ENCODE measurements at regions not wholly inside any gene's neighbourhood (a gene's known extent, or its start where the extent isn't known, plus 50 kb on each side); places are given as distances from the start of the nearest gene placed in this dataset.

DNA sequence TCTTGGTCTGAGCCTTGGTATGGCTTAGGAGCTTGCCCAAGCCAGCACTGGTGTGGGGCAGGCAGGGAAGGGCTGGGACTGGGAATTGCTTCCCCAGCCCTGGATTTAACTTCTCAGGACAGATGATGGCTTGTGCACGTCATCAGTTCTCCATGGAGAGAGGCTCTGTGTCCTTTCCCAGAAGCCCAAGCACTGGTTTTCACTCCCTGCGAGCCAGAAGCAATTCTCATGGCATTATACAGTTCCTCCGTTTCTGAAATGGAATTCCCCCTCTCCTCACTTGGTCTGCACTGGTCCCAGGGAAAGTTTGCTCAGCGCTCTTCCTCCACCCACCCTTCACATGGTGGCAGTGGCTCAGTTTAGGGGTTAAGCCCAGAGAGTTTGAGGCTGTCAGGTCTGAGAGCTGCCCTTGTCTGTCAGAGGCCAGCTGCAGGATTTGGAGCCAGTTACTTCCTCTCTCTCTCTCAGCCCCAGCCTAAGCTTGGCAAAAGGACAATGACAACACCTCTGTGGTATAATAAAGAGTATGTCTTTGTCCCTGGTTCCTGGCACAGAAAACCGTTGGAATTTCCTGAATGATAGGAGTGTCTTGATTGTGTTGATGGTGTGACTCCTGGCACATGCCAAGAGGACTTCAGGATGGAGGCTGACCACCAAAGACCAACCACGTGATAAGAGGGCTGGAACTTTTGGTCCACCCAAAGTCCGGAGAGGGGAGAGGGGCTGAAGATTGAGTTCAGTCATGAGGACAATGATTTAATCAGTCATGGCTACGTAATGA, 219.6 kb upstream of the TNRC6C start:
- H3K27ac ChIP-seq (ENCODE audit: insufficient read depth, low read depth, low read length, poor library complexity, severe bottlenecking), result no peak overlapping the region
- no peaks in the 10 kb centered on the region for H3K27me3 ChIP-seq (ENCODE audit: control insufficient read depth, insufficient read depth, low read length, poor library complexity, severe bottlenecking)
- H3K36me3 ChIP-seq (ENCODE audit: control insufficient read depth, insufficient read depth, low read length), result no peaks in the 10 kb centered on the region
- 80% methylated on average over 8 of the region's 8 CpGs for whole genome bisulfite sequencing, 2 experiments
- no peak overlapping the region for H3K4me3 ChIP-seq (ENCODE audit: insufficient read depth, low read depth, low read length)
- no peaks in the 10 kb centered on the region for H3K9me3 ChIP-seq (ENCODE audit: control insufficient read depth, low read length)
- H3K4me1 ChIP-seq (ENCODE audit: control insufficient read depth, insufficient read depth, low read length), result peaks cover 58% of the 10 kb centered on the region

DNA sequence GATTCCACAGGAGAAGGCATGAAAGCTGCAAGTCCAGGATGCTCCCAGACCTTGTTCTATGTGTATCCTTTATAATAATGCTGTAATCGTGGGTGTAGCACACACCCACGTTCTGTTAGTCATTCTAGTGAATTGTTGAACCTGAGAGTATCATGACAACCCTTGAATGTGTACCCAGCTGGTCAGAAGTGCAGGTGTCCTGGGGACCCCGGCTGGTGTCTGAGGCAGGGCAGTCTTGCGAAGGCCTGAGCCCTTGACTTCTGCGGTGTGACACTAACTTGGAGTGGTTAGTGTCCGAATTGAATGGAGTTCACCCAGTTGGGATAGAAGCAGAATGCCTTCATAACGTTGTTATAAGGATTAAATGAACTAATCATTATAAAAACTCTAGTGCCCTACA, 218.0 kb upstream of the TNRC6C start:
- no peaks in the 10 kb centered on the region for H3K27me3 ChIP-seq (ENCODE audit: control insufficient read depth, insufficient read depth, low read length, poor library complexity, severe bottlenecking)

GRCh38 chr17:77741109-77741508, 217.4 kb upstream of the TNRC6C start:
- Histone ChIP-seq H3K4me3 (ENCODE audit: insufficient read depth, low read depth, low read length) (no peak overlapping the region), H3K36me3 (ENCODE audit: control insufficient read depth, insufficient read depth, low read length) (no peaks in the 10 kb centered on the region), H3K27me3 (ENCODE audit: control insufficient read depth, insufficient read depth, low read length, poor library complexity, severe bottlenecking) (no peaks in the 10 kb centered on the region), H3K27ac (ENCODE audit: insufficient read depth, low read depth, low read length, poor library complexity, severe bottlenecking) (no peak overlapping the region), H3K4me1 (ENCODE audit: control insufficient read depth, insufficient read depth, low read length) (peaks cover 37% of the 10 kb centered on the region), H3K9me3 (ENCODE audit: control insufficient read depth, low read length) (no peaks in the 10 kb centered on the region)
- 68 to 73% methylated on average over 8 of the region's 8 CpGs for WGBS, 2 experiments

More for the DNA sequence above, 218.0 kb upstream of the TNRC6C start:
- 94 to 98% methylated on average over 6 to 7 of the region's 7 CpGs for WGBS, 2 experiments
- peaks cover 43% of the 10 kb centered on the region for H3K4me1 ChIP-seq (ENCODE audit: control insufficient read depth, insufficient read depth, low read length)
- H3K27ac ChIP-seq (ENCODE audit: insufficient read depth, low read depth, low read length, poor library complexity, severe bottlenecking), result no peak overlapping the region
- H3K36me3 ChIP-seq (ENCODE audit: control insufficient read depth, insufficient read depth, low read length), result no peaks in the 10 kb centered on the region
- no peaks in the 10 kb centered on the region for H3K9me3 ChIP-seq (ENCODE audit: control insufficient read depth, low read length)
- H3K4me3 ChIP-seq (ENCODE audit: insufficient read depth, low read depth, low read length), result no peak overlapping the region

GRCh38 chr17:77742579-77742978, 215.9 kb upstream of the TNRC6C start:
- Histone ChIP-seq H3K4me1 (ENCODE audit: control insufficient read depth, insufficient read depth, low read length) (peaks cover 42% of the 10 kb centered on the region), H3K9me3 (ENCODE audit: control insufficient read depth, low read length) (no peaks in the 10 kb centered on the region), H3K27me3 (ENCODE audit: control insufficient read depth, insufficient read depth, low read length, poor library complexity, severe bottlenecking) (no peaks in the 10 kb centered on the region), H3K4me3 (ENCODE audit: insufficient read depth, low read depth, low read length) (no peak overlapping the region), H3K36me3 (ENCODE audit: control insufficient read depth, insufficient read depth, low read length) (no peaks in the 10 kb centered on the region), H3K27ac (ENCODE audit: insufficient read depth, low read depth, low read length, poor library complexity, severe bottlenecking) (no peak overlapping the region)
- WGBS, 2 experiments, result 46 to 50% methylated on average over 8 of the region's 8 CpGs

DNA sequence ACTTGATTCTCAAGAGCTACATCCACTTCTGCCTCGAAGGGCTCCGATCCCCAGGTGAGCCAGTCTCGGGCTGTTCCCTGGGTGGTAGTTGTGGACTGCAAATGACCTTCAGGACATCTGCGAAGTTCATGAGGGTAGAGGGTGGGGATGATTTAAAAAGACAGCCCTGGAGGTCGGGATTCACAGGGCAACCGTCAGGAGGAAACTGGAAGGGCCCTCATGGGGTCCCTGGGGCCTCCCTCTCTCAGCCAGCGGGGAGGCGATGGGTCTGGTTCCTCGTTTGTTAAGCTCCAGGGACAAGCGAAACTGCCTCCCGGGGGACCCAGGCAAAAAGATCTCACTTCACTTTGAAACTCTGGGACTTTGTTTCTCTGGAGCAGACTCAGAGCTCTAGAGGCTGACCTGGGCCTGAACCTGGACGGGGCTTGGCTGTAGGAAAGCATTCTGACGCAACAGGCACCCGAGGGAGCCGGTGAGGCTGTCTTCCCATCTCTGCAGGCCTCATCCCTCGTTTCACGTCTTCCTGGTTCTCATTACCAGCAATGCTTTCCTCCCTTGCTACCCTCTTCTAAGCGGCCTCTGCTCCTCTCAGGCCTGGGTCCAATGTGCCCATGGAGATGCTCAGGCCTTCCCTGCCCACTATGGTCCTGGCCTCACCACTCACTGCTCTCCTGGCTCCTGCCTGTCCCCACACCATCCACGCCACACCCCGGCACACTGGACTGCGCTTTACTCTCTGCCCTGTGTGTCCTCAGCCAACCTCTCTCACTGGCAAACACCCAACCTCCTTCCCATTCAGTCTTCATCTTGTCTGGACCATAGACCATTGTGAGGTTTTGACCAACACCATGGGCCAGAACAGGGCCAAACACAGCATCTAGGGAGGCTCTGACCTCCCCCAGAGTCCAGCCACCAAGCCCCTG, 214.2 kb upstream of the TNRC6C start:
- Histone ChIP-seq H3K27me3 (ENCODE audit: control insufficient read depth, insufficient read depth, low read length, poor library complexity, severe bottlenecking) (no peaks in the 10 kb centered on the region), H3K4me1 (ENCODE audit: control insufficient read depth, insufficient read depth, low read length) (peaks cover 37% of the 10 kb centered on the region), H3K36me3 (ENCODE audit: control insufficient read depth, insufficient read depth, low read length) (no peaks in the 10 kb centered on the region), H3K9me3 (ENCODE audit: control insufficient read depth, low read length) (no peaks in the 10 kb centered on the region), H3K4me3 (ENCODE audit: insufficient read depth, low read depth, low read length) (no peak overlapping the region), H3K27ac (ENCODE audit: insufficient read depth, low read depth, low read length, poor library complexity, severe bottlenecking) (no peak overlapping the region)
- 92 to 93% methylated on average over 21 of the region's 21 CpGs for WGBS, 2 experiments

- H3K27me3 ChIP-seq (ENCODE audit: control insufficient read depth, insufficient read depth, low read length, poor library complexity, severe bottlenecking), result no peaks in the 10 kb centered on the region
- H3K4me1 ChIP-seq (ENCODE audit: control insufficient read depth, insufficient read depth, low read length), result peaks cover 41% of the 10 kb centered on the region
- no peaks in the 10 kb centered on the region for H3K36me3 ChIP-seq (ENCODE audit: control insufficient read depth, insufficient read depth, low read length)
- no peak overlapping the region for H3K27ac ChIP-seq (ENCODE audit: insufficient read depth, low read depth, low read length, poor library complexity, severe bottlenecking)
- H3K4me3 ChIP-seq (ENCODE audit: insufficient read depth, low read depth, low read length), result no peak overlapping the region
- WGBS, 2 experiments, result 70 to 93% methylated on average over 2 of the region's 2 CpGs
- H3K9me3 ChIP-seq (ENCODE audit: control insufficient read depth, low read length), result no peaks in the 10 kb centered on the region
These were observed 212.8 kb upstream of the TNRC6C start for GRCh38 chr17:77745702-77746101.

- Histone ChIP-seq H3K9me3 (ENCODE audit: control insufficient read depth, low read length) (no peaks in the 10 kb centered on the region), H3K27me3 (ENCODE audit: control insufficient read depth, insufficient read depth, low read length, poor library complexity, severe bottlenecking) (no peaks in the 10 kb centered on the region), H3K4me3 (ENCODE audit: insufficient read depth, low read depth, low read length) (no peak overlapping the region), H3K36me3 (ENCODE audit: control insufficient read depth, insufficient read depth, low read length) (no peaks in the 10 kb centered on the region), H3K4me1 (ENCODE audit: control insufficient read depth, insufficient read depth, low read length) (peaks cover 41% of the 10 kb centered on the region), H3K27ac (ENCODE audit: insufficient read depth, low read depth, low read length, poor library complexity, severe bottlenecking) (peak overlapping the region; percentile 90)
- 85 to 87% methylated on average over 8 of the region's 8 CpGs for WGBS, 2 experiments
These were observed 212.1 kb upstream of the TNRC6C start for GRCh38 chr17:77746393-77746792.

DNA sequence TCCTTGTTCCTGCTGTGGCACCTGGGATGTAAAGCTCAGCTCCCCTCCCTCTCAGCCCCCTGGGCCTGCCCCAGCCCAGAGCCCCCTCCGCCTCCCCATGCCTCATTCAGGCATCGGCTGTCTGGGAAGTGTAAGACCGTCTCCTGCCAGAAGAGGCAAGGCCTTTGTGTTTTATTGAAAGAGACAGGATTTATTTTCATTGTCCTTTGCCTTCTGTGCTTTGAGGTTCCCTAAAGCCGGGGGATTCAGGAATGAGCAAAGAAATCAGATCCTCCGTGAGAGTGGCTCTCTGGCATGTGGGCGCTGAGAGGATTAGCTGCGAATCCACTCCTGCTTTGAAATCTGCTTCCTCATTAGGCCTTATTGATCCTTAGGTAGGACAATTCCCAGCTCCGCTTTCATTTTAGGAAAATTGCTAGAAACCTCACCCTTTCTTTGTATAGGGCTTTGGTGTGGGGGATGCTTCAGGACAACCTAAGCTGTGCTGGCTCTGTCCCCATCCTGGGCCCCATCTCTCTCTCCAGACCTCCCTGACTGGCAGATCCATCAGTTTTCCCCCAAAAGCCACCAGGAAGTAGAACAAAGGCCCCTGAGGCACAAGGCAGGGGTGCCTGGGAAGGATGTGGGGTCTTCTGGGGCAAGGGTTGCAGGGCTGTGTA, 211.5 kb upstream of the TNRC6C start:
- no peaks in the 10 kb centered on the region for H3K9me3 ChIP-seq (ENCODE audit: control insufficient read depth, low read length)
- H3K27me3 ChIP-seq (ENCODE audit: control insufficient read depth, insufficient read depth, low read length, poor library complexity, severe bottlenecking), result no peaks in the 10 kb centered on the region
- WGBS, 2 experiments, result 18 to 26% methylated on average over 8 of the region's 8 CpGs
- H3K27ac ChIP-seq (ENCODE audit: insufficient read depth, low read depth, low read length, poor library complexity, severe bottlenecking), result peak overlapping the region; percentile 90
- H3K4me3 ChIP-seq (ENCODE audit: insufficient read depth, low read depth, low read length), result no peak overlapping the region
- H3K36me3 ChIP-seq (ENCODE audit: control insufficient read depth, insufficient read depth, low read length), result no peaks in the 10 kb centered on the region
- peaks cover 41% of the 10 kb centered on the region for H3K4me1 ChIP-seq (ENCODE audit: control insufficient read depth, insufficient read depth, low read length)

GRCh38 chr17:77748436-77748835, 210.1 kb upstream of the TNRC6C start:
- Histone ChIP-seq H3K9me3 (ENCODE audit: control insufficient read depth, low read length) (no peaks in the 10 kb centered on the region), H3K4me3 (ENCODE audit: insufficient read depth, low read depth, low read length) (no peak overlapping the region), H3K27me3 (ENCODE audit: control insufficient read depth, insufficient read depth, low read length, poor library complexity, severe bottlenecking) (no peaks in the 10 kb centered on the region), H3K36me3 (ENCODE audit: control insufficient read depth, insufficient read depth, low read length) (no peaks in the 10 kb centered on the region), H3K4me1 (ENCODE audit: control insufficient read depth, insufficient read depth, low read length) (peaks cover 30% of the 10 kb centered on the region), H3K27ac (ENCODE audit: insufficient read depth, low read depth, low read length, poor library complexity, severe bottlenecking) (no peak overlapping the region)
- WGBS, 2 experiments, result 94 to 96% methylated on average over 7 of the region's 7 CpGs

- H3K27ac ChIP-seq (ENCODE audit: insufficient read depth, low read depth, low read length, poor library complexity, severe bottlenecking), result no peak overlapping the region
- no peaks in the 10 kb centered on the region for H3K36me3 ChIP-seq (ENCODE audit: control insufficient read depth, insufficient read depth, low read length)
- H3K4me3 ChIP-seq (ENCODE audit: insufficient read depth, low read depth, low read length), result no peak overlapping the region
- peaks cover 27% of the 10 kb centered on the region for H3K4me1 ChIP-seq (ENCODE audit: control insufficient read depth, insufficient read depth, low read length)
- 84 to 86% methylated on average over 6 of the region's 6 CpGs for WGBS, 2 experiments
- no peaks in the 10 kb centered on the region for H3K9me3 ChIP-seq (ENCODE audit: control insufficient read depth, low read length)
- H3K27me3 ChIP-seq (ENCODE audit: control insufficient read depth, insufficient read depth, low read length, poor library complexity, severe bottlenecking), result no peaks in the 10 kb centered on the region
These were observed 209.2 kb upstream of the TNRC6C start for GRCh38 chr17:77749321-77749751.

Measured in ectodermal cell (in vitro differentiated cells).